ENCODE measurements at regions not wholly inside any gene's neighbourhood (a gene's known extent, or its start where the extent isn't known, plus 50 kb on each side); places are given as distances from the start of the nearest gene placed in this dataset.

DNA sequence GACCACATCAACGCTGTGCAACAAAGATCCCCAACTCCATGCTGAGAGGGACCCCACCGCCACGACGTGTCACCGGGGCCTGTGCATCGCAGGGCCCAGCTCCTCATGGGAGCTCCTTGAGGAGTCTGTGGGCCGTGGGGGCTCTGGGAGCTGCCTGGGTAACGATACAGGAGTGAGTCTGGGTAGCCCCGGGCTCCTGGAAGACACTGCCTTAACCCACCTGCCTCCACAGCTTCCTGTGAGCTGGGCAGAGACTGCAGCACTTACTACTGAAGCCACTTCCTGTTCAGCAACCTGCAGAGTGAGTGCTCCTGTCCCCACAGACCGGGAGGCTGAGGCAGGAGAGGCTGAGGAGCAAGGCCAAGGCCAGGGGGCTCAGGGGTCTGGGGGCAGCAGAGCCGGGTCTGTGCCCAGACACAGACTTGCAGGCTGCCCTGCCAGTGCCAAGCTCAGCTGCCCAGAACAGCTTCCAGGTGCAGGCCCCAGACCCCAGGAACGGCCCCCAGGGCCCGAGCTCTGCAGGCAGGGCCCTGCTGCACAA lies 226.7 kb downstream of the BRD1 start:
- DNase-seq: no peak

DNA sequence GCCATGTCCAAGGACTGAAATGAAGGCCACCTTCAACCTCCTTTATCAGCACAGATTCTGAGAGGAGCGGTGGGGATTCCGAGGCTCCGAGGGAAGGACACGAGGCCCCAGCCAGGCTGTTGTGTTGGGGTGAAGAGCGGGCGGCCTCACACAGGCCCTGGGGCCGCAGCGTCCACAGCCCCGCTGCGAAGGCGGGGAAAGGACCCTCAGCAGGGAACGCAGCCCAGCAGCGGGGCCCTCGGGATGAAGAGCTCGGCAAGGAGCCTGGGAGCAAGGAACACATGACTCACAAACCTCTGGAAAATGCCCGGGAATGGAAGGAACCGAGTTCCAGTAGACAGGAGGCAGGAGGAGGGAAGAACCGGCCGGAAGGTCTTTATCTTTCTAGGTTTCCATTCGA lies 227.2 kb downstream of the BRD1 start:
- DNase-seq: no peak

DNA sequence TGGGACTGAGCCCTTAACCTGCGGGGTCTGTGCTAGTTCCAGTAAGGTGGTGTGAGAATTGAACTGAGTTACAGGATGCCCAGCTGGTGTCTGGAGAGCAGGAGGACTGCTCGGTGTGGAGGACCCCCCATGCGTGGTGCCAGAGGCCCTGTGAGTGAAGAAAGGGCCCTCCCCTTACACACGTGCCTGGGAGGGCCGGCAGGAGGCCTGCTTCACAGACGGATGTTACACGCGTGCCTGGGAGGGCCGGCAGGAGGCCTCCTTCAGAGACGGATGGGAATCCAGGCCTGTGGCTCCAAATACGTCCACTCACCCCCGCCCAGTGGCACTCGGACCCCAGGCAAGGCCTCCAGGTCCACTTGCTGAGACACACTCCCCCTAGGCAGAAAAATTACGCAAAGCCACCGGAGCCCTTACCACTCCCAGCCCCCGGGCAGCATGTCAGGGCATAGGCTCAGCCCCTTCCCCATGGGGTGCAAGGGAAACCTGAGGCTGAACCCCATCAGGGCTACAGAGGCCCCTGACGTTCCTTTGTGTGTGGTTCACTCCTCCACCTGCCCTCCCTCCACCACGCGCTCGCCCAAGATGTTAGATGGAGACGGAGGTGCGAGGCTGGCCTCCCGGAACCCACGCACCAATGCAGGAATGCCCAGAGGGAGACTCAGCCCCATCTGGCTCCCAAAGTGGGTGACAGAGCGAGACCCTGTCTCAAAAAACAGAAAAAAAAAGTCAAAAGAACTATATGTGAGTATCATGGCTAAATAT lies 227.8 kb downstream of the BRD1 start:
- DNase-seq: no peak

DNA sequence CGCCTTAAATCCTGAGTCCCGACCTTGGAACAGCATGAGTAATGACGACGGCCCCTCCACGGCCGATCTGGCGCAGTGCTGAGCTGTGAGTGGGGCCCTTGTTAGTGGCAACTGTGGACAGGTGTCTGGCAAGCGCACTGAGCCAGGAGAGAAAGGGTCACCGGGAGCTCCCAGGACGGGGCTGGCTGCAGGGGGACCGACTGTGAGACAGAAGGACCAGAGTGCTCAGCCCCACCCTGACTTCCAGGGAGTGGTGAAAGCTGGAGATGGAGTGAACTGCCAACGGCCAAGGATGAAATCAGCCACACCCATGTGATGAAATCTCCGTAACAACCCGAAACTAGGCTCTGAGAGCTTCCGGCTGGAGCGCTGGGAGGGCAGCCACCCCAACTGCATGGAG lies 228.6 kb downstream of the BRD1 start:
- DNase-seq: no peak

DNA sequence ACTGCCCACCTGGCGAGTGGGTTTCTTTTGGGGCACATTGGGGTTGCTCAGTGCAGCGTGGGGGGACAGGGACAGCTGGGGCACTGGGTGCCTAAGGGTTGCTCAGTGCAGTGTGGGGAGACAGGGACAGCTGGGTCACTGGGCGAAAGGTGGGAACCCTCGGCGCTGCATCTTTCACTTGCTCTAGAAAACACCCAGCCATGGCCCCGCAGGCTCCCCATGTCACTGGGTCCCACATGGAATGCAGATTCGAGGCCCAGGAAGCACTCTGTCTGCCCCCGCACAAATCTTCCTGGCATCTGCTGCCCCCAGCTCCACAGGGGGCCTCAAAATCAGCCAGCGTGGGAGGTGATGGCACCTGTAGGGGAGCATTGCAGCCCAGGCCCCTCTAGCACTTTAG lies 229.3 kb downstream of the BRD1 start:
- DNase-seq: no peak

DNA sequence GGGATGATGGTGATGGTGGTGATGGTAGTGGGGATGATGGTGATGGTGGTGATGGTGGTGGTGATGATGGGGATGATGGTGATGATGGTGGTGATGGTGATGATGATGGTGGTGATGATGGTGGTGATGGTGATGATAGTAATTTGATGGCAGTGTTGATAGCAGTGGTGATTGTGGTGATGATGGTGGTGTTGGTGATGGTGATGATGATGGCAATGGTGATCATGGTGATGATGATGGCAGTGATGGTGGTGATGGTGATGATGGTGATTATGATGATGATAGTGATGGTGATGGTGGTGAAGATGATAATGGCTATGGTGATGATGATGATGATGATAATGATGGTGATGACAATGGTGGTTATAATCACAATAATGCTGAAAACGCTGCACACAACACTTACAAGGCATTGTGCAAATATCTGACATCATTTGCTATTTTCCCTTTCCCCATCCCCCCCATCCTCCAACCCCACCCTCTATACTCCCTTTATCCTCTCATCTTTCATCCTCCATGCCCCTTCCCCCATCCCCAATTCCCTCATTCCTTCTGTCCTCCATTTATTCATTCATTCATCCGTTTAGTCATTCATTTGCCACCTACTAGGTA lies 230.1 kb downstream of the BRD1 start:
- DNase-seq: no peak

DNA sequence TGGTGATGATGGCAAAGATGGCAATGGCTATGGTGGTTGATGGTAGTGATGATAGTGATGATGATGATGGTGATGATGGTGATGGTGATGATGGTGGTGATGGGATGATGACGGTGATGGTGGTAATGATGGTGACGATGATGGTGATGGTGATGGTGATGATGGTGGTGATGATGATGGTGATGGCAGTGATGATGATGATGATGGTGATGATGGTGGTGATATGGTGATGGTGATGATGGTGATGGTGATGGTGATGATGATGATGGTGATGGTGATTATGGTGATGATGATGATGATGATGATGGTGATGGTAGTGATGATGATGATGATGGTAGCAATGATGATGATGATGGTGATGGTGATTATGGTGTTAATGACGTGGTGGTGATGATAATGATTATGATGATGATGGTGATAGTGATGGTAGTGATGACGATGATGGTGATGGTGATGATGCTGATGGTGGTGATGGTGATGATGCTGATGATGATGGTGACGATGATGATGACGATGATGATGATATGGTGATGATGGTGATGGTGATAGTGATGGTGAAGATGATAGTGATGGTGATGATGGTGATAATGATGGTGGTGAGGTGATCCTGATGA lies 232.1 kb downstream of the BRD1 start:
- DNase-seq: no peak

DNA sequence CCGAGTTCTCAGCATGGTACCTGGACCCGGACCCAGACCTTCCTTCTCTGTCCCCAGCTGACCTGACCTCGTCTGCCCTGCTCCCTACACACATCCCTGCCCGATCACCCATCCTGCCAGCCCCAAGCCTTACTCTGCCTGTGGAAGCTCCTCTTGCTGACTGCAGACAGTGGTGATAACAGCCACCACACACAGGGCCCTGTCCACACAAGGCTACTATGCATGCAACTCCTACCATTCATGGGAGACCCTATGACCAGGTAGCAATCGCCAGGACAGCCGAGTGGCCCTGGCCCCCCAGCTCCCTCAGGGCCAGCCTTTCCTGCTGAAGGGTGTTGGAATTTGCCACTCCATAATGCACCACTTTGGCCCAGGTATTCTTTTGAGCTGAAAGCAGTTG lies 233.6 kb downstream of the BRD1 start:
- no peak for DNase-seq

DNA sequence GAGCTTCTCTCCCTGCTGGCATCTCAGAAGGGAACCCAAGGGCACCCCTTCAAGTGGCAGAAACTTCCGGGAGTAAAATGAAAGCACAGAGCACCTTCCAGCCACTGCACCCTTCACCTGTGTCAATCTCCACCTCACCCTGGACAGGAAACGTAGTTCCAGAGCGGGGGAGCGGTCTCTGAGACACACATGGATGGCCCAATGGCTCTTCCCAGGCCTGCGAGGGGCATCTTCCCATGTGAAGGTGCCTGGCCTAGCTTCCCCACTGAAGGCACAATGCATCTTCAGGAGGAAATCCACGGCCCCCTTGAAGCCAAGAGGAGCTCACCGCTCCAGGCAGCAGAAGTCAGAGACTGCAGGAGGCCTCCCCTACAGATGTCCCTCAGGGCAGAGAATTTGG lies 234.2 kb downstream of the BRD1 start:
- DNase-seq: no peak

DNA sequence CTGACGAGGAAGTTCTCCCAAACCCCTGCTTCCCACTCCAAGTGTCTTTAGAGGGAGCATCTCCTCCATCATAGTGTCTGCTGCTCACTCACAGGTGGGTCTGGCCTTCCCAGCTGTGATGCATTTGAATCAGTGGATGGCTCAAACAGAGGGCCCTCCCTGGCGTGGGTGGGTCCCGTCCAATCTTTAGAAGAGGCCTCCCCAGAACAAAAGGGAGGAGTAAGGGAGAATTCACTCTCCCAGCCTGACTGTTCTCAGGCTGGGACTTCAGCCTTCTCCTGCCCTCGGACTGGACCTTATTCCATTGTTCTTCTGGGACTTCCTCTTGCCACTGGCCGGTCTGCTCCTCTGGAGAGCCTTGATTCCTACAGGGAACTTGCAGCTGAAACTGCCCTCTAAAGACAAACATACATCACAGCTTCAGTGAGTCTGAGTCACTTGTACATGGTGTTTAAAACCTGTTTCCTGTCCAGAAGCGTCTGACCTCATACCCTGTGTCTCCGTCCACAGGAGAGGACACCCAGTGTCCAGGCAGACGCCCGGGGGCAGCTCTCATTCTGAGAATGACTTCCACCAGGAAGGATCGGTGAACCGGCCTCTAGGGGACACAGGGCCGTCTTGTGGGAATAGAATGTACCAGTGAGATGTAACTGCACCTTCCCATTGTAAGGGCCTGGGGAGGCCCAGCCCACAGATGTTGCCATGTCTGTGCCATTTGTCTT lies 234.7 kb downstream of the BRD1 start:
- no peak for DNase-seq

DNA sequence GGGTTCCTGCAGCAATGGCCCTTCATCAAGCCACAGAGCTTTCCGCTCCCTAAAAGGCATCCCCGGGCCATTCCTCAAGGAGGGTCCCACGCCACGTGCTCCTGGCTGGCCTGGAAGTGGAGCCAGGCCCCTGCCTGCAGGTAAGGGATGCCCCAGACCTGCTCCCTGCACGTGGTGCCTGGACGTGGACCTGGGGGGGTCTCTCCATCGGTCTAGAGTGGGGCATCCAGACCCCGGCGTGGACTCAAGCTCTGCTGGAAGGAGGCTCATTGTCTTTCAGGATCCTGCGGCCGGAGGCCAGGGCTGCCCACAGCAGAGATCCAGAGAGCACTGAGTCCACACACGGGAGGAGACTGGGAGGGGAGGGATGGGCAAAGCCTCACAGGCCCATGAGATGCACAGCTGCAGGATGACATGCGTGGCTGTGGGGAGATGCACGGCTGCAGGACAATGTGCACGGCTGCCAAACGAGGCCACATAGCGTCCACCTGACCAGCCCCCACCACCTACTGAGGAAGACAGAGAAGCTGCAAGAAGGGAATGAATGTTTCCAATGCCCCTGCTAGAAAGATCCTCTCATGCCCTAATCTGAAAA lies 236.7 kb downstream of the BRD1 start:
- no peak for DNase-seq

DNA sequence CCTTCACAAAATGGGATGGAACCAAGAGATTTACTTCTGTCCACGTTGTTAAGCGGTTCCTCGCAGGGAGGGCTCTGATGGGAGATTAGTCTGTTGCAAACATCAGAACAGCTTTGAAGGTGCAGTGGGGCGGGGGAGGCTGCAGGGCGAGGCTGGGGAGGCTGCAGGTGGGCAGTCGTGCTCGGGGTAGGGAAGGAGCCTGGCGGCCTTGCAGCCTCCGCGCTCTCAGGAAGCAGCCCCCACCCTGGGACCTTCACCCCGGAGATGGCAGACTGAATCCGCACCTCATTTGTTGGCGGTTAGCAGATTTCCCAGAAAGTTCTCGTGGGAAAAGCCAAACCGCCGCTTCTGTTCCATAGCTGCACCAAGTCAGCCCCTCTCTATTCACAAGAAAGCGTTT lies 237.3 kb downstream of the BRD1 start:
- DNase-seq: no peak

DNA sequence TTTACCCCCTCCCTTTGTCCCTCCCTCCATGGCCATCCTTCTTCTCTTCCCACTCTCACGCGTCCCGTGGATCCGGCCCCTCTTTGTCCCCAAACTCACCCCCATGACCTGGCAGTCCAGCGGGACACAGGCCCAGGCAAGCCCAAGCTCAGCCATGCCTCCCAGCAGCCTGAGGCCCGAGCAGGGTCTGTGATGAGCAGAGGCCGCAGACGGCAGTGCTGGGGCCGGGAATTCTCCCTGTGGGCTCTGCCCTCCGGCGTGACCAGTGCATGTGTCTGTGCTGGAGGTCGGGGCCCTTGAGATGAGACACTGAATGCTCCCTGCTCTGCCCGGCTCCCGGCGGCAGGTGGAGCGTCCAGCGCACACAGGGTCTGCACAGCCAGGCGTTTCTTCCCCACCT lies 237.9 kb downstream of the BRD1 start:
- no peak for DNase-seq

DNA sequence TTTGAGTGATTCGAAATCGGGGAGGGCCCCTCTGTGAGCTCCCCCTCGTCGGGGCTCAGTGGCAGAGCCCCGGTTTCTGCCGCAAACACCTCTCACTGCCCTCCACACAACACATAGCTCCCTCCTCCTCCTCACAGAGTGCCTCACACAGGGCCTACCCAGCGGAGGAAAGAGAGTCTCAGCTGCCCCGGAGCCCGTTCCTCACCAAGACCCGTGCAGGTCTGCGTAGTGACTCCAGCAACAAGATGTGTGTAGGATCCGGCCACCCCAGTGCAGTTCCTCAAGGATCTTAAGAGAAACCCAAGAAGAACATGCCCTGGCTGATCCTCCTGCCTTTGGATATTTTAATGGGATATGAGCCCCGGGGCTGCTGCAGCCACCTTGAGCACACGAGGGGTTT lies 238.4 kb downstream of the BRD1 start:
- DNase-seq: no peak

DNA sequence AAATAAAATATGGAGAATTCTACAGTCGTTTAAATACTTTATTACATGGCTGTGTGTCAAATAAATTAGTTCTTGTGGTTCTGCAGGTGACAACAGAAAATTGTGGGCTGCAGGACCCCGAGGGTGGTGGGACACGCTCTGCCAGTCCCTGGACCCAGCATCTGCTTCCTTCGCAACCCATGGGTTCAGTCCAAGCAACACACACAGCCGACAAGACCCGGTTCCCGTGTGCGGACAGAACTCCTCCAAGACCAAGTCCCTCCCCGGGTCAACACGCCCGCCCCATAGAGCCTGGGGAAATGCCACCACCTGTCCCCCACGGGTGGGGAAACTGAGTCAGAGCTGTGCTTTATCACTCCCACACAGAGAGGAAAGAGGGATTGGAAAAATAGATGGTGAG lies 238.9 kb downstream of the BRD1 start:
- DNase-seq: no peak

DNA sequence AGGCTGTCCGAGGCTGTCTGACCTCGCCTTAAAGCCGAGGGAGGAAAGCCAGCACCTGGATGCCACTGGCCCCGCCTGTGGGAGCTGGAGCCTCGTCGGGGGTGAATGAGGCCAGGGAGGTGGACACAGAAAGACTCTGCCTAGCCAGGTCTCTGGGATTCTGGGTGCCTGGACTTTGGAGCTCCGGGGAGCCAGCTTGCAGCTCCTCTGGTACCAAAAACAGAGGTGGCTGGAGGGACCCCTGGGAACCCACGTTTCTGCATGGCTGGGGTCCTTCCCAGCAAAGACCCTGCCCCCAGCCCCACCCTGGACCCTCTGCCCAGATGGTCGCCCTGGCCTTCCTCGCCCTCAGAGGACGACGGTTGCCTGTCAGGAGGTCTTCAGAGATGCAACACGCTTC lies 239.7 kb downstream of the BRD1 start:
- DNase-seq: no peak

DNA sequence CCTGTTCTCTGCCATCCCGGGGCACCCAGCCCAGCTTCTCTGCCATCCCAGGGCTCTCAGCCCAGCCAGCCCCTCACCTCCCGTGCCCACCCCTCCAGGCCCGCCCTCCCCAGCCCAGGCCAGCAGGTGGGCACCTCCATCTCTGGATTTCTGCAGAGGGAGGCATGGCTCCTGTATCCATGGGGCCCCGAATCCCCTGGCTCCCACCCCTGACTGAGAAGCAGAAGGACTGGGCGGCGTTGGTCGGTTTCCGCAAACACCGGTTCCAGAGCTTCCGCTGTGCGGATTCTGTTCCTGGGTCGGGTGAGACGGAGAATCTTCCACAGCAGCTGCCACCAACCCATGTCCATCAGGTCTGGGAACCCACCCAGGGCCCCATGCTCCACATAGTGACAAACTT lies 240.3 kb downstream of the BRD1 start:
- DNase-seq: no peak

DNA sequence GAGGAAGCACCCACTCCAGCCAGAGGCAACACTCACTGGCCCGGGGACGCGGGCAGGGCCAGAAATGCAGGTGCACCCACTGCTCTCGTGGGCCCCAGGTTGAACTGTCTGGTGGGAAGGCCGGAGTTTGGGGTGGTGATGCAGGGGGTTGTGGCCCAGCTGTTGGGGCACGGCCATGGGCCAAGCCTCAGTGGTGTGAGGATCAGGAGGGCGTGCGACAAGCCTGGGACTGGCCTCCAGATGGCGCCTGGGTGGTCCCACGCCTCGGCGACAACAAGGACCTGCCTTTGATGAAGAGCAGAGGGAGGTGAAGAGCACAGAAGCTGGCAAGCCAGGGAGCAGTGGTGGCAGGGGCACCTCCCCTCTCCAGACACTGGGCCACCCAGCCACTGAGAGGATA lies 240.8 kb downstream of the BRD1 start:
- no peak for DNase-seq

DNA sequence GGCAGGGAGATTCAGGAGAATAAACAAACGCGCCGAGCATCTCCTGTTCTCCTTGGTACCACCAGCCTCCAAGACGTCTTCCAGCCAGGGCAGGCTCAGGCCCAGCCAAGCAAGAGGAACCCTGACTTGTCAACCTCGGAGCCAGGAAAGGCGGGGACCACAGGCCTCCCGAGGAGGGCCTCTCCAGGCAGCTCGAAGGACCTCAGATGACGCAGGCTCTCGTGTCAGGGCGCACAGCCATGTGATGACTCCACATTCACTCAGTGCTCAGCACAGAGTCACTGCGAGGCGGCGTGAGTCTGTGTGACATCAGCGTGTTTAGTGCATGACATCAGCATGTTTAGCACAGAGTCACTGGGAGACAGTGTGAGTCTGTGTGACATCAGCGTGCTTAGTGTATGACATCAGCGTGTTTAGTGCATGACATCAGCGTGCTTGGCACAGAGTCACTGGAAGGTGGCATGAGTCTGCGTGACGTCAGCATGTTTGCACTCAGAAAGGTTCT lies 241.4 kb downstream of the BRD1 start:
- DNase-seq: no peak

DNA sequence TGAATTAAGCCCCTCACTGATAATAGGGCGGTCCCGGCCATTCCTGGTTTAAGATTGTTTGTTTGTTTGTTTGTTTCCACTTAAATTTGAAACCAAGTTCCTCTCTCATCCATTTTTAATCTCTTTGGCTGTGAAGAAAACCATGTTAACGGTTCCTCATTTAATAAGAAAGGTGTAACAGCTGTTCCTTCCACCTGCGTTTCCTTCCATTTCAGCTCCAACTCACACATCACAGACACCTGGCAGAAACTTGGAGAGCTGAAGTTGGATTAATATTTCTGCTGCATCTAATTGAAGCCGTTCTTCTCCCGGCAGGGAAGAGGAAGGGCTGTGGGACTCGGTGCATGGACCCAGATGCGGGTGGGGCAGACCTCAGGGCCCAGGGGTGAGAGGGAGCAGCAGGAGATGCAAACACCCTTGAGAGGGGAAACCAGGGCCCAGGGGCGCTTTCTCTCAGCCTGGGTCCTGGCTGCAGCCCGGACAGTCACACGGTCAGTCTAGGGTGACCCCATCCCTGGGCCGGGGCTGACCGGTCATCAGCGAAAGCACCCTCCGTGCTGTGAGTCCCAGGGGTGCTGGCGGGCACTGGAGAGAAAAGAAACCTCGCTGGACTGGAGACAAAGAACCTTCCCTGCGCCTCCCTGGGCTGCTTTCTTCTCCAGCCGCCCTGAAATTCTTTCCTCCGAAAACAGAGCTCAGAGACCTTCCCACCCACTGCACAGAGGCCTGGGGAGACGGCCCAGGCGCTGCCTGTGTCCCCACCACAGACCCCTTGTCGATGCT lies 242.0 kb downstream of the BRD1 start:
- DNase-seq: no peak

DNA sequence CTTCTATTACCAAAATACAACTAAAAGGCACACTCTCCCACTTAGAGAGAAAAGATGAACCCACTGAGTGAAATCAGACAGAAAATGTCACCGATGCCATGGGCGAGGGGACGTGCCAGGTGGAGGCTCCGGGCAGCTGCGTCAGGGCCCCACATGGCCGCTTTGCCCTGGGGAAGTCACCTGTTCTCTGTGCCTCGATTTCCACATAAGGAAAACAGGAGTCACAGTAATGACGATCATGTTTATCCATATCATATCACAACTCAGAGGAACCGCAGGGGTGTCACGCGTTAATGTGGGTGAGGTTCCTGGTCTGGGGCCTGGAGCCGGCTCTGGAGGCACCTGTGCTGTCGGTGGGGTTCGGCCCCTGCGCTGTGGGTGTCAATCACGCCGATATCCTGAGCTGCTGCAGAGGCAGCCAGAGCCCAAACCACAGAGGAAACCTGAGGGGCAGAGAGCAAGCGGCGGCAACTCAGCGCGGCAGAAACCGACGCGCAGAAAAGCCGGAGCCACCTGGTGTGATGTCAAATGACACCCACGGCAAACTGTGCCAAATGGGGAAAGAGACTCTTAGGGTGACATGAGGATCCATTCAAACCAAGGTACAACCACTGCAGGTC lies 243.7 kb downstream of the BRD1 start:
- DNase-seq: no peak

DNA sequence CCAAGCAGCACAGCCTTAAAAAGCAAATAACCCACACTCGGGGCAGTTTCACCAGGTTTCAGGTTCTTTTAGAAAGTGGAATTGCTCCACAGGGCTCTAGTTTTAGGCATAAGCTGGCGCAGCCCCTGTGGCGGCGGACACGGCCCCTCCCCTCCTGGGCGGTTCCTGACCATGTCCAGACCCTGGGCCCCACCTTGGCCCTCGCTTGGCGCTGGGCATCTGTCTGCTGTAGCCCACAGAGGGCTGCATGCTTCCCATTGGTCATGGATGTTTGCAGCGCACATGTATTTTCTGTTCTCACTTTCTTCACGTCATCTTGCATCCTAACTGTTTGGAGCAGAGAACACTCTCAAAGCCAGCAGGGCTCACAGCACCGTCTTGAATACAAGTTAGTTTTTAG lies 244.3 kb downstream of the BRD1 start:
- DNase-seq: no peak
